ENCODE measurements at regions not wholly inside any gene's neighbourhood (a gene's known extent, or its start where the extent isn't known, plus 50 kb on each side); places are given as distances from the start of the nearest gene placed in this dataset.

DNA sequence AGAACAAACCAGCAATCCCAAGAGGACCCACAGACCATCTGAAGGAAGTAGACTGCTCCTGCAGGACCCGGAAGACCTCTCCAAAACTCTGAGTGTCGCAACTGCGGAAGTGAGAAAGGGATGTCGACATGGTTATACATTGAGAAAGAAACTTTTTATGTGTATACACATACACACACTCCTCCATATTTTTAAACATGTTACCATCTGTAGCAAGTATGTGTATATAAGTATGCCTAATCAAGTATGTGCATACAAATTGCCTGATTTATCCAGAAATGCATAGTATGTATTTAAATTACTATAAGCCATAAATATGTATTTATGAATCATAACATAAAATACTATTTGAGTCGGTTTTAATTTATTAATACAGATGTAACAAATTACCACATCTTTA, 1220.7 kb downstream of the CDY2B start:
- H3K4ac ChIP-seq (ENCODE audit: low read depth in 1 of 2, low read length in 2 of 2): no peak overlapping the region
- WGBS: no CpG with 5 or more reads among the region's 5 CpGs
- H3K23ac ChIP-seq (ENCODE audit: low read length in 2 of 2): no peak overlapping the region
- H3K18ac ChIP-seq (ENCODE audit: low read depth in 1 of 2, low read length in 2 of 2): no peak overlapping the region
- H3K27me3 ChIP-seq (ENCODE audit: control insufficient read depth in 1 of 2, insufficient read depth in 1 of 2, low read length in 2 of 2): no peaks in the 10 kb centered on the region
- H3K79me1 ChIP-seq (replicated peaks; ENCODE audit: low read length, poor library complexity, severe bottlenecking): no peaks in the 10 kb centered on the region
- H3K4me2 ChIP-seq (ENCODE audit: low read length, poor library complexity, severe bottlenecking): no peak overlapping the region
- no peak overlapping the region for H3K27ac ChIP-seq (ENCODE audit: low read length, poor library complexity, severe bottlenecking)
- no peak overlapping the region for H3K14ac ChIP-seq (ENCODE audit: low read length in 2 of 2)
- no peak overlapping the region for H4K8ac ChIP-seq (ENCODE audit: low read length)
- no peak for DNase-seq
- H3K4me1 ChIP-seq (ENCODE audit: control insufficient read depth, insufficient read depth, low read depth, low read length): no peaks in the 10 kb centered on the region
- no peak overlapping the region for H2BK12ac ChIP-seq (ENCODE audit: low read length in 2 of 2)
- no peak overlapping the region for H2AFZ ChIP-seq (ENCODE audit: low read depth, low read length)
- H4K91ac ChIP-seq (ENCODE audit: low read length): no peak overlapping the region
- H2BK5ac ChIP-seq (ENCODE audit: low read depth, low read length, poor library complexity, severe bottlenecking): no peak overlapping the region
- H3K4me3 ChIP-seq (ENCODE audit: insufficient read depth in 1 of 2, low read depth in 1 of 2, low read length in 2 of 2): no peak overlapping the region
- H3K9ac ChIP-seq (ENCODE audit: low read length): no peak overlapping the region
- no peak overlapping the region for H2BK120ac ChIP-seq (ENCODE audit: low read depth, low read length)
- no peaks in the 10 kb centered on the region for H3K9me3 ChIP-seq (ENCODE audit: control insufficient read depth, low read length)
- H2BK15ac ChIP-seq (ENCODE audit: low read depth, poor library complexity, severe bottlenecking): no peak overlapping the region
- H3K36me3 ChIP-seq (ENCODE audit: control insufficient read depth in 1 of 2, insufficient read depth in 2 of 2, low read depth in 1 of 2, low read length in 2 of 2): no peaks in the 10 kb centered on the region
- H2AK5ac ChIP-seq (ENCODE audit: low read length, severe bottlenecking): no peak overlapping the region

DNA sequence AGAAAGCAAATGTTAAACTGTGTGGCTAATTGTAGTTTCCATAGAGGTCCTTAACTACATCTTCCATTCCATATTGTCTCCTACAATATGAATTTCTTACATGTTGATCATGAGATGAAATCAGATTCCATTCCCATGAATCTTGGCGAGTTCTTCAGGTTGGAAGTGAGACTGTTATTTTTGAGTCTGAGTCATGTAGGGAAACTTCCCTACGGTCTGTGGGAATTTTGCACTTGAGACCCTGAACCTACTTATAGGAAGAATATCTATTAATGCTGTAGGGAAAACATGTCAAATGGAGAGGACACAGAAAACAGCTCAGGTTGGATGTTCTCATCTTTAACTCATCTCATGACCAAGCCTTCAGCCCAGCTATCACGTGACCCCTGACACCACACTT, 1226.0 kb downstream of the CDY2B start:
- Histone ChIP-seq H2BK12ac (ENCODE audit: low read length in 2 of 2) (no peak overlapping the region), H3K14ac (ENCODE audit: low read length in 2 of 2) (no peak overlapping the region), H3K79me1 (replicated peaks; ENCODE audit: low read length, poor library complexity, severe bottlenecking) (no peaks in the 10 kb centered on the region), H2AFZ (ENCODE audit: low read depth, low read length) (no peak overlapping the region), H3K23ac (ENCODE audit: low read length in 2 of 2) (no peak overlapping the region), H3K9ac (ENCODE audit: low read length) (no peak overlapping the region), H3K4me1 (ENCODE audit: control insufficient read depth, insufficient read depth, low read depth, low read length) (no peaks in the 10 kb centered on the region), H2BK120ac (ENCODE audit: low read depth, low read length) (no peak overlapping the region), H3K27ac (ENCODE audit: low read length, poor library complexity, severe bottlenecking) (peak overlapping the region; percentile 72), H4K91ac (ENCODE audit: low read length) (no peak overlapping the region), H3K36me3 (ENCODE audit: control insufficient read depth in 1 of 2, insufficient read depth in 2 of 2, low read depth in 1 of 2, low read length in 2 of 2) (no peaks in the 10 kb centered on the region), H4K8ac (ENCODE audit: low read length) (no peak overlapping the region), H3K4me3 (ENCODE audit: insufficient read depth in 1 of 2, low read depth in 1 of 2, low read length in 2 of 2) (no peak overlapping the region), H2BK15ac (ENCODE audit: low read depth, poor library complexity, severe bottlenecking) (no peak overlapping the region), H3K9me3 (ENCODE audit: control insufficient read depth, low read length) (no peaks in the 10 kb centered on the region), H2BK5ac (ENCODE audit: low read depth, low read length, poor library complexity, severe bottlenecking) (no peak overlapping the region), H3K4me2 (ENCODE audit: low read length, poor library complexity, severe bottlenecking) (no peak overlapping the region), H3K18ac (ENCODE audit: low read depth in 1 of 2, low read length in 2 of 2) (no peak overlapping the region), H3K27me3 (ENCODE audit: control insufficient read depth in 1 of 2, insufficient read depth in 1 of 2, low read length in 2 of 2) (no peaks in the 10 kb centered on the region), H2AK5ac (ENCODE audit: low read length, severe bottlenecking) (no peak overlapping the region), H3K4ac (ENCODE audit: low read depth in 1 of 2, low read length in 2 of 2) (no peak overlapping the region)
- 13% methylated on average over 1 of the region's 3 CpGs for WGBS
- DNase-seq: peak; percentile 41

- H3K18ac ChIP-seq (ENCODE audit: low read depth in 1 of 2, low read length in 2 of 2): peak overlapping the region in 1 of 2 experiments; percentile 62
- H3K79me1 ChIP-seq (replicated peaks; ENCODE audit: low read length, poor library complexity, severe bottlenecking): no peaks in the 10 kb centered on the region
- no peak for DNase-seq
- no peak overlapping the region for H2BK120ac ChIP-seq (ENCODE audit: low read depth, low read length)
- no CpG with 5 or more reads among the region's 3 CpGs for WGBS
- H2BK15ac ChIP-seq (ENCODE audit: low read depth, poor library complexity, severe bottlenecking): no peak overlapping the region
- H3K14ac ChIP-seq (ENCODE audit: low read length in 2 of 2): no peak overlapping the region
- no peak overlapping the region for H2BK12ac ChIP-seq (ENCODE audit: low read length in 2 of 2)
- H3K9me3 ChIP-seq (ENCODE audit: control insufficient read depth, low read length): no peaks in the 10 kb centered on the region
- H3K4me2 ChIP-seq (ENCODE audit: low read length, poor library complexity, severe bottlenecking): no peak overlapping the region
- H2AFZ ChIP-seq (ENCODE audit: low read depth, low read length): no peak overlapping the region
- H3K27ac ChIP-seq (ENCODE audit: low read length, poor library complexity, severe bottlenecking): no peak overlapping the region
- H3K4ac ChIP-seq (ENCODE audit: low read depth in 1 of 2, low read length in 2 of 2): no peak overlapping the region
- peaks cover 2% of the 10 kb centered on the region for H3K4me1 ChIP-seq (ENCODE audit: control insufficient read depth, insufficient read depth, low read depth, low read length)
- H3K36me3 ChIP-seq (ENCODE audit: control insufficient read depth in 1 of 2, insufficient read depth in 2 of 2, low read depth in 1 of 2, low read length in 2 of 2): no peaks in the 10 kb centered on the region
- no peak overlapping the region for H3K9ac ChIP-seq (ENCODE audit: low read length)
- no peak overlapping the region for H2BK5ac ChIP-seq (ENCODE audit: low read depth, low read length, poor library complexity, severe bottlenecking)
- no peak overlapping the region for H3K4me3 ChIP-seq (ENCODE audit: insufficient read depth in 1 of 2, low read depth in 1 of 2, low read length in 2 of 2)
- H3K27me3 ChIP-seq (ENCODE audit: control insufficient read depth in 1 of 2, insufficient read depth in 1 of 2, low read length in 2 of 2): no peaks in the 10 kb centered on the region
- H4K8ac ChIP-seq (ENCODE audit: low read length): no peak overlapping the region
- no peak overlapping the region for H3K23ac ChIP-seq (ENCODE audit: low read length in 2 of 2)
- no peak overlapping the region for H4K91ac ChIP-seq (ENCODE audit: low read length)
- no peak overlapping the region for H2AK5ac ChIP-seq (ENCODE audit: low read length, severe bottlenecking)
Measured at GRCh38 chrY:16645991-16646390, 1234.0 kb downstream of the CDY2B start.

DNA sequence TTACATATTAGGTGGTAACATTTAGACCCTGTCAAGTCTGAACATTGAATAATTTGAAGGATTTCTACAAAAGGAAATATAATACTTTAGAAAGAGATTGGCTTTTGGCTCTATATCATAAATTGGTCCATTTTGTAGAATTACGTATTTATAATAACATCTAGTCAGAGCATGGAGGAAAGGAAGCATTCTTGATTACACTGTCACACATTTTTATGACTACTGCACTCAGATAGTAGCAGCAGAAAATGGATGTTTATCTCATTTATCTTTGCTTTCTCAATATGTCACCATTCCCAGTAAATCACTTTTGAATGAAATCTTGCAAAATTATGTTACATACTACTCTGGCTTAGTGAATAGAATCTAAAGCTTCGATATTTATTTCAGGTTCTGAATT, 1234.6 kb downstream of the CDY2B start:
- Histone ChIP-seq H2BK5ac (ENCODE audit: low read depth, low read length, poor library complexity, severe bottlenecking) (no peak overlapping the region), H3K9ac (ENCODE audit: low read length) (no peak overlapping the region), H3K4ac (ENCODE audit: low read depth in 1 of 2, low read length in 2 of 2) (no peak overlapping the region), H3K9me3 (ENCODE audit: control insufficient read depth, low read length) (no peaks in the 10 kb centered on the region), H2AFZ (ENCODE audit: low read depth, low read length) (no peak overlapping the region), H2BK120ac (ENCODE audit: low read depth, low read length) (no peak overlapping the region), H3K4me1 (ENCODE audit: control insufficient read depth, insufficient read depth, low read depth, low read length) (peaks cover 2% of the 10 kb centered on the region), H2AK5ac (ENCODE audit: low read length, severe bottlenecking) (no peak overlapping the region), H3K23ac (ENCODE audit: low read length in 2 of 2) (no peak overlapping the region), H3K27me3 (ENCODE audit: control insufficient read depth in 1 of 2, insufficient read depth in 1 of 2, low read length in 2 of 2) (no peaks in the 10 kb centered on the region), H4K91ac (ENCODE audit: low read length) (no peak overlapping the region), H2BK12ac (ENCODE audit: low read length in 2 of 2) (no peak overlapping the region), H3K36me3 (ENCODE audit: control insufficient read depth in 1 of 2, insufficient read depth in 2 of 2, low read depth in 1 of 2, low read length in 2 of 2) (no peaks in the 10 kb centered on the region), H3K4me2 (ENCODE audit: low read length, poor library complexity, severe bottlenecking) (no peak overlapping the region), H2BK15ac (ENCODE audit: low read depth, poor library complexity, severe bottlenecking) (no peak overlapping the region), H3K79me1 (replicated peaks; ENCODE audit: low read length, poor library complexity, severe bottlenecking) (no peaks in the 10 kb centered on the region), H3K18ac (ENCODE audit: low read depth in 1 of 2, low read length in 2 of 2) (no peak overlapping the region), H3K14ac (ENCODE audit: low read length in 2 of 2) (no peak overlapping the region), H3K27ac (ENCODE audit: low read length, poor library complexity, severe bottlenecking) (no peak overlapping the region), H3K4me3 (ENCODE audit: insufficient read depth in 1 of 2, low read depth in 1 of 2, low read length in 2 of 2) (no peak overlapping the region), H4K8ac (ENCODE audit: low read length) (no peak overlapping the region)
- peak; percentile 3 for DNase-seq
- WGBS: no CpG with 5 or more reads among the region's 2 CpGs
